K562 (cell line): ENCODE measurements at regions not wholly inside any gene's neighbourhood (a gene's known extent, or its start where the extent isn't known, plus 50 kb on each side); places are given as distances from the start of the nearest gene placed in this dataset.

Source experiments
- ATAC-seq: fragments of 200-7000 bp; cut with Tn5 transposase; 3 replicates; pipeline ENCODE4 v1.9.1; 2020; ENCODE audit warnings: moderate library complexity
- BruUV-seq: library from RNA; stranded (reverse); fragments of 400-500 nt; replicated peaks from 2 replicates; lab custom pipeline; 2021; lab: Mats Ljungman, UMichigan
- CTCF ChIA-PET: fragments of 300-600 bp; formaldehyde crosslinking; extraction: SDS; loops from one replicate; lab custom pipeline; 2021; ENCODE audit warnings: low intra/inter-chr PET ratio; lab: Yijun Ruan, JAX
- POLR2A ChIA-PET: fragments of 300-600, 350-650 bp; sonication (Branson Sonifier 250); formaldehyde crosslinking; extraction: SDS; loops from one replicate; lab custom pipeline; 2021; ENCODE audit warnings: antibody characterized with exemption, inconsistent platforms; lab: Yijun Ruan, JAX
- DNase-seq, 4 experiments: peaks; one replicate each; pipeline versions ENCODE4 v3.0.0 to v3.0.0-alpha.2; 2011 to 2018; ENCODE audit warnings: low spot score in 3 of 4, mixed read lengths in 3 of 4; ENCODE audit errors: extremely low read depth in 1 of 4
- FAIRE-seq: peaks from 2 replicates; lab custom pipeline; 2011; peaks lifted over from hg19 to GRCh38; lab: Jason Lieb, UNC
- H2AFZ ChIP-seq: 2 replicates; pipeline ENCODE4 v1.6.0; 2011; ENCODE audit warnings: low read depth, low read length, control low read depth, inconsistent platforms
- H3K27ac ChIP-seq: fragments of 200-600 bp; 3 replicates; pipeline ENCODE4 v1.8.0; 2011; ENCODE audit warnings: low read depth, mild to moderate bottlenecking, control low read depth, inconsistent platforms, low read length, moderate library complexity, mixed read lengths; ENCODE audit errors: extremely low read depth
- H3K27me3 ChIP-seq, 2 experiments: fragments of 300-600 bp in 1 of 2; 2 replicates in 1 of 2; 3 replicates in 1 of 2; pipeline versions ENCODE4 v1.6.0 to v1.8.0; 2011; ENCODE audit warnings: inconsistent platforms in 2 of 2, low read length in 2 of 2, mild to moderate bottlenecking in 1 of 2, mixed read lengths in 1 of 2, moderate library complexity in 1 of 2; ENCODE audit not compliant: control insufficient read depth in 2 of 2, insufficient read depth in 2 of 2
- H3K36me3 ChIP-seq: fragments of 300-600 bp; 3 replicates; pipeline ENCODE4 v1.8.0; 2011; ENCODE audit warnings: mild to moderate bottlenecking, low read length, inconsistent platforms; ENCODE audit not compliant: control insufficient read depth, insufficient read depth
- H3K4me1 ChIP-seq, 2 experiments: fragments of 200-600 bp in 1 of 2; replicated peaks in 1 of 2; 2 replicates in 1 of 2; 3 replicates in 1 of 2; pipeline versions ENCODE4 v1.5.1 to v1.8.0; 2011; ENCODE audit warnings: inconsistent platforms in 2 of 2, low read length in 2 of 2, mild to moderate bottlenecking in 1 of 2, mixed read lengths in 1 of 2, moderate library complexity in 1 of 2; ENCODE audit not compliant: control insufficient read depth in 2 of 2, insufficient read depth in 2 of 2
- H3K4me2 ChIP-seq: 2 replicates; pipeline ENCODE4 v1.6.1; 2011; ENCODE audit warnings: low read length, control low read depth, inconsistent platforms, mixed read lengths; ENCODE audit not compliant: insufficient read depth
- H3K4me3 ChIP-seq: fragments of 200-600 bp; sonication (generic), shearing (Covaris generic); 2 replicates; pipeline ENCODE4 v1.5.1; 2016; ENCODE audit warnings: control low read depth, inconsistent platforms
- H3K79me2 ChIP-seq: fragments of 200-600 bp; 3 replicates; pipeline ENCODE4 v1.8.0; 2011; ENCODE audit warnings: low read length, inconsistent platforms; ENCODE audit not compliant: control insufficient read depth, insufficient read depth
- H3K9ac ChIP-seq, 2 experiments: 2 replicates each; pipeline versions ENCODE4 v1.6.0 to v1.6.1; 2011; ENCODE audit warnings: low read depth in 2 of 2, low read length in 2 of 2, control low read depth in 1 of 2, inconsistent platforms in 1 of 2, mild to moderate bottlenecking in 1 of 2, mixed read lengths in 1 of 2; ENCODE audit not compliant: insufficient read depth in 1 of 2
- H3K9me1 ChIP-seq: one replicate; pipeline ENCODE4 v1.6.0; 2011; ENCODE audit warnings: inconsistent platforms, mild to moderate bottlenecking, low read length, moderate library complexity; ENCODE audit not compliant: control insufficient read depth, insufficient read depth
- H3K9me3 ChIP-seq: replicated peaks from 2 replicates; pipeline ENCODE4 v1.5.1; 2011; ENCODE audit warnings: low read depth, low read length, inconsistent platforms; ENCODE audit not compliant: control insufficient read depth, insufficient read depth
- H4K20me1 ChIP-seq: replicated peaks from 2 replicates; pipeline ENCODE4 v1.6.1; 2011; ENCODE audit warnings: low read length, inconsistent platforms, mixed read lengths; ENCODE audit not compliant: control insufficient read depth, insufficient read depth
- MEF2A ChIP-seq: IDR thresholded peaks from 2 replicates; pipeline ENCODE4 v1.6.1; 2011; ENCODE audit warnings: low read depth, mild to moderate bottlenecking, low read length, moderate library complexity; ENCODE audit not compliant: control insufficient read depth
- NCOA2 ChIP-seq, 2 experiments: fragments of 450-650 bp; IDR thresholded peaks; 2 replicates each; pipeline ENCODE4 v1.6.1; 2018; ENCODE audit warnings: mild to moderate bottlenecking in 2 of 2, moderate library complexity in 1 of 2; ENCODE audit not compliant: partially characterized antibody in 2 of 2
- NFIX ChIP-seq: fragments of 250-450 bp; sonication (Bioruptor Pico); IDR thresholded peaks from 2 replicates; pipeline ENCODE4 v1.4.0; 2020; ENCODE audit warnings: low read depth, mild to moderate bottlenecking, moderate library complexity
- PHF20 ChIP-seq: fragments of 450-650 bp; IDR thresholded peaks from 2 replicates; pipeline ENCODE4 v1.6.1; 2018; ENCODE audit not compliant: partially characterized antibody
- WGBS: fragments of 100-300 bp; shearing (Covaris generic); methylation state at CpG from one replicate; pipeline ENCODE4 v1.1.6; 2016; ENCODE audit warnings: low coverage, mixed read lengths; ENCODE audit not compliant: insufficient coverage; ENCODE audit errors: missing lambda C conversion rate; 5-methylcytosine and 5-hydroxymethylcytosine counted together
- in situ Hi-C: fragments of 300-500 bp; cut with MboI; formaldehyde crosslinking; loops from 4 replicates; pipeline ENCODE4 v1.15.0; 2018; ENCODE audit warnings: inconsistent platforms, mixed read lengths
- intact Hi-C: fragments of 100-400 bp; cut with micrococcal nuclease; formaldehyde crosslinking; loops from 2 replicates; pipeline ENCODE4 v1.14.2; 2022

GRCh38 chr12:33672836-33673577 is 233.4 kb upstream of the SYT10 start:
- WGBS = 60% methylated on average over 5 of the region's 5 CpGs
- Histone ChIP-seq H2AFZ (peak overlapping the region; percentile 33; the same call in 1 of the 2 replicates), H3K4me1 (peaks cover 0 to 2% of the 10 kb centered on the region in 2 experiments; a peak in 2 of 5 replicates), H3K9me3 (0 out of 2 replicates have a peak, but pooled peaks cover 1% of the 10 kb centered on the region), H3K9ac (no peak overlapping the region), H3K4me2 (no peak overlapping the region), H4K20me1 (no peaks in the 10 kb centered on the region), H3K9me1 (no peaks in the 10 kb centered on the region), H3K4me3 (no peak overlapping the region), H3K27ac (no peak overlapping the region), H3K27me3 (no peaks in the 10 kb centered on the region), H3K36me3 (no peaks in the 10 kb centered on the region), H3K79me2 (no peaks in the 10 kb centered on the region)
- in situ Hi-C loops = no loop called here
- ChIA-PET CTCF (no interaction called here), POLR2A (interaction anchor here (0.9 kb wide), 1 partner anchor 34 kb away, joined by 3 read pairs; no protein-coding TSS in a partner anchor)
- no TSS peak for BruUV-seq
- ATAC-seq (no peak), DNase-seq (no peak), FAIRE-seq (no peak)
- no peak for TF ChIP-seq PHF20
- intact Hi-C loops = no loop called here

GRCh38 chr12:33676866-33677265 is 237.2 kb upstream of the SYT10 start:
- CTCF ChIA-PET = no interaction called here

More at GRCh38 chr12:33676866-33677265, 237.2 kb upstream of the SYT10 start:
- H3K9me3 ChIP-seq = no peaks in the 10 kb centered on the region
- no peaks in the 10 kb centered on the region for H3K36me3 ChIP-seq
- ATAC-seq (no peak), FAIRE-seq (no peak), DNase-seq (no peak)
- H3K4me1 ChIP-seq = peaks cover 0 to 11% of the 10 kb centered on the region in 2 experiments; a peak in 2 of 5 replicates
- POLR2A ChIA-PET = interaction anchor here (0.5 to 0.6 kb wide), 2 partner anchors 1125 to 1256 kb away, joined by 3 to 5 read pairs; no protein-coding TSS in a partner anchor
- H3K79me2 ChIP-seq = no peaks in the 10 kb centered on the region
- no peaks in the 10 kb centered on the region for H3K9me1 ChIP-seq
- TF ChIP-seq NCOA2 (IDR thresholded peaks at IDR 0.05; ENCODE audit: partially characterized antibody in 2 of 2) = no peak
- TF ChIP-seq NFIX (CRISPR knock-in tag) = no peak
- TF ChIP-seq MEF2A = 0 out of 2 replicates have a peak, but pooled peaks have one; percentile 42
- no peaks in the 10 kb centered on the region for H4K20me1 ChIP-seq
- WGBS = 74% methylated on average over 1 of the region's 1 CpG
- H3K27ac ChIP-seq = no peak overlapping the region
- no peak overlapping the region for H3K9ac ChIP-seq
- H3K4me2 ChIP-seq = no peak overlapping the region
- H3K4me3 ChIP-seq = no peak overlapping the region
- in situ Hi-C loops (no loop called here), intact Hi-C loops (no loop called here)
- no TSS peak for BruUV-seq
- no peaks in the 10 kb centered on the region for H3K27me3 ChIP-seq
- no peak overlapping the region for H2AFZ ChIP-seq
